ENCODE measurements at regions not wholly inside any gene's neighbourhood (a gene's known extent, or its start where the extent isn't known, plus 50 kb on each side); places are given as distances from the start of the nearest gene placed in this dataset.

GRCh38 chr6:43986177-43986825 lies 141.0 kb downstream of the MRPL14 start (continued):
- no peak for TF ChIP-seq THAP7 (CRISPR knock-in tag; IDR thresholded peaks at IDR 0.05)
- TF ChIP-seq ZNF280B (CRISPR knock-in tag; IDR thresholded peaks at IDR 0.05) = no peak
- no peak for TF ChIP-seq KLF13 (tag; IDR thresholded peaks at IDR 0.05; ENCODE audit: borderline replicate concordance, low read depth)
- no peak for TF ChIP-seq GABPB2 (CRISPR knock-in tag; conservative IDR thresholded peaks at IDR 0.05)
- no peak for TF ChIP-seq ZNF134 (CRISPR knock-in tag; conservative IDR thresholded peaks at IDR 0.05)
- no peak for TF ChIP-seq PCBP2 (IDR thresholded peaks at IDR 0.05; ENCODE audit: low read depth, low read length, poor library complexity, severe bottlenecking)
- no peak for TF ChIP-seq NEUROD1 (IDR thresholded peaks at IDR 0.05; ENCODE audit: borderline replicate concordance, low read depth, low read length, partially characterized antibody)
- no peak for TF ChIP-seq ZMIZ1 (IDR thresholded peaks at IDR 0.05; ENCODE audit: low read depth in 2 of 2, low read length in 2 of 2)
- no peak for TF ChIP-seq ZNF586 (CRISPR knock-in tag; conservative IDR thresholded peaks at IDR 0.05)
- no peak for TF ChIP-seq CBFB (CRISPR knock-in tag; IDR thresholded peaks at IDR 0.05)
- TF ChIP-seq ZBTB34 (CRISPR knock-in tag; IDR thresholded peaks at IDR 0.05) = no peak
- TF ChIP-seq NRF1 (conservative IDR thresholded peaks at IDR 0.05 in 1 of 2, IDR thresholded peaks at IDR 0.05 in 1 of 2) = peak in 1 of 2 experiments; percentile 25; a peak in 1 of 4 replicates
- no peak for TF ChIP-seq RBM17 (IDR thresholded peaks at IDR 0.05; ENCODE audit: borderline replicate concordance, low read depth, low read length)
- no peak for TF ChIP-seq EGR1 (conservative IDR thresholded peaks at IDR 0.05)
- TF ChIP-seq TRIM24 (IDR thresholded peaks at IDR 0.05) = peak; percentile 81 to 83
- no peak for TF ChIP-seq ETS1 (conservative IDR thresholded peaks at IDR 0.05; ENCODE audit: control insufficient read depth, low read depth, low read length)
- TF ChIP-seq BRD4 (IDR thresholded peaks at IDR 0.05) = no peak
- TF ChIP-seq RBM22 (IDR thresholded peaks at IDR 0.05; ENCODE audit: low read depth, low read length, poor library complexity, severe bottlenecking) = no peak
- TF ChIP-seq MTF1 (CRISPR knock-in tag; IDR thresholded peaks at IDR 0.05; ENCODE audit: borderline replicate concordance) = no peak
- peak; percentile 81 for TF ChIP-seq ZNF316 (IDR thresholded peaks at IDR 0.05)
- TF ChIP-seq TGIF2 (CRISPR knock-in tag; IDR thresholded peaks at IDR 0.05) = no peak

Data from K562 (cell line).